Karpas-422 (cell line): ENCODE measurements at regions not wholly inside any gene's neighbourhood (a gene's known extent, or its start where the extent isn't known, plus 50 kb on each side); places are given as distances from the start of the nearest gene placed in this dataset.

Source experiments
- DNase-seq: peaks from one replicate; pipeline ENCODE4 v3.0.0-alpha.2; 2015
- H2AFZ ChIP-seq: fragments of 200-600 bp; sonication (generic); 2 replicates; pipeline ENCODE4 v1.6.1; 2014; ENCODE audit warnings: antibody characterized with exemption, low read length, mixed read lengths
- H3K27ac ChIP-seq: fragments of 200-600 bp; sonication (generic); 2 replicates; pipeline ENCODE4 v1.5.1; 2014; ENCODE audit warnings: mild to moderate bottlenecking, low read length, moderate library complexity
- H3K27me3 ChIP-seq: fragments of 200-600 bp; sonication (generic); 2 replicates; pipeline ENCODE4 v1.6.1; 2014; ENCODE audit warnings: low read length, mixed read lengths
- H3K36me3 ChIP-seq: fragments of 200-600 bp; sonication (generic); 2 replicates; pipeline ENCODE4 v1.6.1; 2014; ENCODE audit warnings: low read length, mixed read lengths; ENCODE audit not compliant: insufficient read depth
- H3K4me1 ChIP-seq: fragments of 200-600 bp; sonication (generic); 2 replicates; pipeline ENCODE4 v1.6.1; 2014; ENCODE audit warnings: mild to moderate bottlenecking, low read length, mixed read lengths
- H3K4me2 ChIP-seq: fragments of 200-600 bp; sonication (generic); 2 replicates; pipeline ENCODE4 v1.6.1; 2014; ENCODE audit warnings: low read length, low read depth, mild to moderate bottlenecking; ENCODE audit not compliant: poor library complexity, severe bottlenecking
- H3K4me3 ChIP-seq: fragments of 200-600 bp; sonication (generic); 2 replicates; pipeline ENCODE4 v1.5.1; 2014; ENCODE audit warnings: mild to moderate bottlenecking, antibody characterized with exemption, low read length, mixed read lengths
- H3K79me2 ChIP-seq: fragments of 200-600 bp; sonication (generic); 2 replicates; pipeline ENCODE4 v1.6.1; 2014; ENCODE audit warnings: mild to moderate bottlenecking, low read length, mixed read lengths
- H3K9ac ChIP-seq: fragments of 200-600 bp; sonication (generic); 2 replicates; pipeline ENCODE4 v1.6.0; 2014; ENCODE audit warnings: low read length
- H3K9me2 ChIP-seq: fragments of 200-600 bp; sonication (generic), shearing (Covaris generic); replicated peaks from 2 replicates; pipeline ENCODE4 v1.6.0; 2014; ENCODE audit warnings: mild to moderate bottlenecking, low read length, moderate library complexity; ENCODE audit not compliant: insufficient read depth
- H3K9me3 ChIP-seq: fragments of 300-700, 200-600 bp; sonication (generic); 2 replicates; pipeline ENCODE4 v1.6.1; 2014; ENCODE audit warnings: low read length, mixed read lengths
- H4K20me1 ChIP-seq: fragments of 200-600 bp; sonication (generic); 2 replicates; pipeline ENCODE4 v1.6.1; 2014; ENCODE audit warnings: mild to moderate bottlenecking, antibody characterized with exemption, low read length, low read depth; ENCODE audit not compliant: insufficient read depth

DNA sequence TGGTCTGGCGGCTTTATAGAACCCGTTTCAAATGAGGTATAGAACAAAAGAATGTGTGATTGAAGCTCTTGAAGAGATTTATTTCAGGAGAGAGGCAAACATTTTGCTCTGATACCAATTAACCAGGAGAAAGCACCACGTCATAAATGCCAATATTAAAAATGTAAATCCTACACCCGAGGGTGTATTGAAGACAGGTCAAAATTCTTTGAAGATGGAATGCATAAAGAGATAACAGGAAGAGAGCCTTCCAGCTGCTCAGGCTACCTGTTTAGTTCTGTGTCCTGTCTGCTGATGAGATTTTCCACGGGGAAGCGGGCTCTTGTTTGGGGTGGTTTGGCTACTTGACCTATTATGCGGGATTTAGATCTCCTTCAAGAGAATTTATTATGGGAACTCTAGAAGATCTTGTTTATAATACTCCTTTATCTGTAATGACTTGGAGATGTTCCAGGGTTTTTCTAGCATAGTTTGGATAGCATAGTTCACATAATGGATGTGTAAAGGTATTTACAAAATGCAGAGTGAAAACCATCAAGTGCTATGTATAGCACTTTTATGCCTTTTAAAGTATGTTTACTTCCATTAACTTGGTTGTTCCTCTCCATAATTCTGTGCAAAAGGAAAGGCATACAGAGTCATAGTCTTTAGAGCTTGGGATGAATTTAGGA is 204.5 kb upstream of the SPRED2 start:
- no peaks in the 10 kb centered on the region for H3K9me2 ChIP-seq
- H3K79me2 ChIP-seq: no peaks in the 10 kb centered on the region
- H3K9me3 ChIP-seq: no peaks in the 10 kb centered on the region
- H3K36me3 ChIP-seq: no peaks in the 10 kb centered on the region
- no peak overlapping the region for H2AFZ ChIP-seq
- H3K9ac ChIP-seq: no peak overlapping the region
- no peaks in the 10 kb centered on the region for H4K20me1 ChIP-seq
- no peak overlapping the region for H3K27ac ChIP-seq
- DNase-seq: no peak
- no peak overlapping the region for H3K4me2 ChIP-seq
- H3K27me3 ChIP-seq: no peaks in the 10 kb centered on the region
- no peaks in the 10 kb centered on the region for H3K4me1 ChIP-seq
- H3K4me3 ChIP-seq: no peak overlapping the region

DNA sequence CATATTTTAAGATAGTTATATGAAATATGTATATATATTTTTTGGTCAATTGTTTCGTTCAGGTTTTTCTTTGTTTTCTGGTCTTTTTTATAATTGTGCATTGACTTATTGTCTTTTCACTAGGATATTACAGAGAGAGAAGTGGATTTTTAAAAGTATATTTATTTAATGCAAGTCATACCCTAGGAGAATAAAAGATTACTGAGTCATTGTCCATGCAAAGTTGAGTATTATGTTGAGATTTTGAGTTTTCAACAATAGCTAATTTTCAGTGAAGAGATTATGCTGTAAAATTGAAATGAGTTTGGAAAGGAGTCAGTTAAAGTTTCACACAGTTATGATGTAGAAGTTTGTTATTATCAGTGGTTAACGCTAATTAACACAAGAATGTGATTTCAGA is 203.6 kb upstream of the SPRED2 start:
- Histone ChIP-seq H3K27ac (no peak overlapping the region), H4K20me1 (no peaks in the 10 kb centered on the region), H3K9ac (no peak overlapping the region), H3K4me1 (no peaks in the 10 kb centered on the region), H3K9me3 (no peaks in the 10 kb centered on the region), H3K9me2 (no peaks in the 10 kb centered on the region), H2AFZ (no peak overlapping the region), H3K27me3 (no peaks in the 10 kb centered on the region), H3K4me2 (no peak overlapping the region), H3K79me2 (no peaks in the 10 kb centered on the region), H3K4me3 (no peak overlapping the region), H3K36me3 (no peaks in the 10 kb centered on the region)
- DNase-seq: no peak

DNA sequence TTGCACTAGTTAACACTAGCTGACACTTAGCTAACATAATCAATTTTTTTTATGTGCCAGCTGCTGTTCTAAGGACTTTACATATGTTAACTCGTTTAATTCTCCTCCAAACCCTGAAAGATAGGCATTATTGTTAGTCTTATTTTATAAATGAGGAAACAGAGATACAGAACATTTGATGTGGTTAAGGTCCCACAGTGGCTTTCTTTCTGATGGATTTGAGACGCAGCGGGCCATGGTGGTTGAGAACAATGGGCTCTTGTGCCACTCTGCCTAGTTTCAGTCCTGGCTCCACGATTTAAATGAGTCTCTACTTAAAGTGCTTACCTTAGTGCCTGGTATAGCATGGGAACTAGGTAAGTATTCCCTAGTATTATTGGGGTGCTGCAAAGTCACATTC is 201.9 kb upstream of the SPRED2 start:
- Histone ChIP-seq H3K79me2 (no peaks in the 10 kb centered on the region), H3K4me1 (no peaks in the 10 kb centered on the region), H3K9me2 (no peaks in the 10 kb centered on the region), H4K20me1 (no peaks in the 10 kb centered on the region), H3K27ac (no peak overlapping the region), H3K9ac (no peak overlapping the region), H3K4me2 (no peak overlapping the region), H3K36me3 (no peaks in the 10 kb centered on the region), H3K27me3 (no peaks in the 10 kb centered on the region), H2AFZ (no peak overlapping the region), H3K4me3 (no peak overlapping the region), H3K9me3 (no peaks in the 10 kb centered on the region)
- no peak for DNase-seq

DNA sequence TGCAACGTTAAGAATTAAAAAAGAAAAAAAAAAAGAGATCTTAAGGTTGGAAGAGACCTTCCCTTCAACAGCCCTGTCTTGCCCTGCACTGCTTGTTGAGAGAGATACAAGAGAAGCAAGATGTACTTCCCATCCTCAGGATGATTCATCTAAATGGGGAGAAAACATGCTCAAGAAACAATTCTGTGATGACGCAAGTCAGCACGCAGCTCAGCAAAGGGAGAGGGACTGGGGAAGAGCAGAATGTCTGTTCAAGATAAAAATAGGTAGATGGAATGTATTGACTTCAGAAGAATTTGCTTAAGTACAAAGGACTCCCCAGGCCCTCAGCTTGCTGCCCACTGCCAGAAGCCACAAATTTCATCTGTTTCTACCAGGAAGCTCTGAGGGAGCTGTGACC is 198.2 kb upstream of the SPRED2 start:
- Histone ChIP-seq H3K27ac (no peak overlapping the region), H3K9me3 (no peaks in the 10 kb centered on the region), H3K9me2 (no peaks in the 10 kb centered on the region), H3K79me2 (no peaks in the 10 kb centered on the region), H2AFZ (no peak overlapping the region), H3K9ac (no peak overlapping the region), H3K27me3 (no peaks in the 10 kb centered on the region), H4K20me1 (no peaks in the 10 kb centered on the region), H3K4me1 (no peaks in the 10 kb centered on the region), H3K4me2 (no peak overlapping the region), H3K4me3 (no peak overlapping the region), H3K36me3 (no peaks in the 10 kb centered on the region)
- no peak for DNase-seq

DNA sequence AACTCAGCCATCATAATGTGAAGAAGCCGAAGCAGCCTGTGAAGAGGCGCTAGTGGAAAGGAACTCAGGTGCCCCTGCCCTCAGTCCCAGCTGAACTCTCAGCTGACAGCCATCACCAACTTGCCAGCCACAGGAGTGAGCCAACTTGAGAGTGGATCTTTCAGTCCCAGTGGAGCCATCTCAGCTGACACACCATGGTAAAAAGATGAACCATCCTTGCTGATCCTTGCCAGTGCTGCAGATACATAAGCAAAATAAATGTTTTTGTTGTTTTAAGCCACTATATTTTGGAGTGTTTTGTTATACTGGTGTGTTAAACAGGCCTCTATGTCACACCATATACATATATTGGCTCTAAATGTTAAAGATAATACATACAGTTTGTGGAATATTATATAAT is 195.8 kb upstream of the SPRED2 start:
- Histone ChIP-seq H3K9me2 (no peaks in the 10 kb centered on the region), H3K36me3 (no peaks in the 10 kb centered on the region), H2AFZ (no peak overlapping the region), H3K4me1 (no peaks in the 10 kb centered on the region), H3K4me2 (no peak overlapping the region), H3K27me3 (0 out of 2 replicates have a peak, but pooled peaks cover 2% of the 10 kb centered on the region), H4K20me1 (no peaks in the 10 kb centered on the region), H3K9me3 (no peaks in the 10 kb centered on the region), H3K27ac (no peak overlapping the region), H3K79me2 (no peaks in the 10 kb centered on the region), H3K4me3 (no peak overlapping the region), H3K9ac (no peak overlapping the region)
- DNase-seq: no peak

DNA sequence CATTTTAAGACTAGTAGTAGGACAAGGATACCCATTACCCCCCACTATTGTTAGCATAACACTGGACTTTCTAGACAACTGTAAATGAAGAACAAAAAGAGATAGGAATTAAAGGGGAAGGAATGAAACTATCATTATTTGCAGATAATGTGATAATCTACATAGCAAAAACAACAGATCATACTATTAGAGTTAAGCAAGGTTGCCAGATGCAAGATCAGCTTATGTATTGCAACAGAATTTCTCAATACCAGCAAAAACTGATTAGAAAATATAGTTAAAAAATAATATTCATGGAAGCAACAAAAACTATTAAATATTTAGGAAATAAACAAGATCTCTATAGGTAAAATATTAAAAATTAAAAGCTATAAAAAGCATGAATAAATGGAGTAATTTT is 194.4 kb upstream of the SPRED2 start:
- Histone ChIP-seq H3K4me1 (no peaks in the 10 kb centered on the region), H3K27me3 (0 out of 2 replicates have a peak, but pooled peaks cover 2% of the 10 kb centered on the region), H4K20me1 (no peaks in the 10 kb centered on the region), H3K4me3 (no peak overlapping the region), H3K9me3 (no peaks in the 10 kb centered on the region), H3K27ac (no peak overlapping the region), H3K9ac (no peak overlapping the region), H3K79me2 (no peaks in the 10 kb centered on the region), H3K9me2 (no peaks in the 10 kb centered on the region), H3K36me3 (no peaks in the 10 kb centered on the region), H2AFZ (no peak overlapping the region), H3K4me2 (no peak overlapping the region)
- DNase-seq: no peak

DNA sequence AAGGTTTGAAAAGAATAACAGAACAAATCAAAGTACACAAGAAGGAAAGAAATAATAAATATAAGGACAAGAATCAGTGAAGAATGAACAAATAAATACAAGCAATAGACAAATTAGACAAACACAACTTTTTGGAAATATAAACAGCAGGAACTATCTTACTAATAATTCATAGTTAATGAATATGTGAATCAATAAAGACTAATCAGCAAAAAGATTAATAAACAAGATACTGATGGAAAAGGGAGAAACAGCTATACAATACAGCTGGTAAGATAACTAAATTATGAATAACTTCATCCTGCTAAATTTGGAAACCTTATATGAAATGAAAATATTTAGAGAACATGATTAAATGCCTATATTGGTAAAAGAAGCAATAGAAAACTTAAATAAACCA is 193.6 kb upstream of the SPRED2 start:
- no peak for DNase-seq
- Histone ChIP-seq H3K9ac (no peak overlapping the region), H3K9me3 (no peaks in the 10 kb centered on the region), H3K9me2 (no peaks in the 10 kb centered on the region), H3K79me2 (no peaks in the 10 kb centered on the region), H3K4me2 (no peak overlapping the region), H4K20me1 (no peaks in the 10 kb centered on the region), H3K4me1 (no peaks in the 10 kb centered on the region), H3K4me3 (no peak overlapping the region), H3K27me3 (0 out of 2 replicates have a peak, but pooled peaks cover 2% of the 10 kb centered on the region), H3K36me3 (no peaks in the 10 kb centered on the region), H2AFZ (no peak overlapping the region), H3K27ac (no peak overlapping the region)

DNA sequence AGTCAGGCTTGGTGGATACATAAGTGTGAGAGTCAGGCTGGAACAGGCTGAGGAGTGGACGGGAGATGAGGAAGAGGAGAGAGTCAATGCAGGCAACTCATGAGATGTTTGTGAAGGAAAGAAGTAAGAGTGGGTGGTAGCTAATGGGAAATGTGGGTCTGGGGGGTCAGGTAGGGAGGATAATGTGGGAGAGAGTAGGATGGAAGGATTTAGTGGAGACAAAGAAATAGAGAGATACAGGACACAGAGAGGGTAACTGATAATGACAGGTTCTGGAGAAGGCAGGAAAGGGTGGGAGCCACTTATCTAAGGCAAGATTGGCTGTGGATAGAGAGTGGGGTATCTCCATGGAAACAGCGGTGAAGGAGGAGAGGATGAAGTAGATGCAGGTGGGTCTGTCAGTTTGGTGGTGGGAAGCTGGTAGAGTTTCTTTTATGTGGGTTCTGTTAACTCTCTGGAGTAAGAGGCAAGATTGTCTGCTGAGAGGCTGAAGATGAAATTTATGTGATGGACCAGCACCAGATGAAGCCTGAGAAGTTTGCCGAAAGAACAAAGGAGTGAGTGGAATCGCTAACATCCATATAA is 190.6 kb upstream of the SPRED2 start:
- Histone ChIP-seq H2AFZ (no peak overlapping the region), H3K9me2 (no peaks in the 10 kb centered on the region), H3K36me3 (no peaks in the 10 kb centered on the region), H3K27me3 (0 out of 2 replicates have a peak, but pooled peaks cover 2% of the 10 kb centered on the region), H3K9ac (no peak overlapping the region), H3K4me1 (peaks cover 6% of the 10 kb centered on the region), H3K4me2 (no peak overlapping the region), H3K27ac (no peak overlapping the region), H3K79me2 (no peaks in the 10 kb centered on the region), H3K4me3 (no peak overlapping the region), H4K20me1 (no peaks in the 10 kb centered on the region), H3K9me3 (no peaks in the 10 kb centered on the region)
- DNase-seq: no peak
